ENCODE measurements at regions not wholly inside any gene's neighbourhood (a gene's known extent, or its start where the extent isn't known, plus 50 kb on each side); places are given as distances from the start of the nearest gene placed in this dataset.

DNA sequence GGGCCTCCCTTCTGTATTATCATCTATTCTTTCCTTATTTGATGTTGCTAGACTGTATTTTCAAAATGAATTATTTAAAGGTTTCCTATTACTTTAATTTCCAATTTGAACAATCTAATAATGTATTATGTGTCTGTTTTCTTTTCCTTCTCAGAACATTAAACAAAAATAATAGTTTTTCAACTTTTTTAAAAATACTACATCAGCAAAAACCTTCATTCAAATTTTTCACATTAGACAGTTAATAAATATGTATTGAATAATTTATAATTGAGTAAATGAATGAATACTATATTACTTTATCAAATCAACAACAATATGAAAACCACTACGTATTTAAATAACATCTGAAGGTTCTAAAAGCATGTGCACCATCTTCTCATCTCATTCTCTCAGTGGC is 644.1 kb upstream of the SEMA3D start:
- TF ChIP-seq, protein P1, sequence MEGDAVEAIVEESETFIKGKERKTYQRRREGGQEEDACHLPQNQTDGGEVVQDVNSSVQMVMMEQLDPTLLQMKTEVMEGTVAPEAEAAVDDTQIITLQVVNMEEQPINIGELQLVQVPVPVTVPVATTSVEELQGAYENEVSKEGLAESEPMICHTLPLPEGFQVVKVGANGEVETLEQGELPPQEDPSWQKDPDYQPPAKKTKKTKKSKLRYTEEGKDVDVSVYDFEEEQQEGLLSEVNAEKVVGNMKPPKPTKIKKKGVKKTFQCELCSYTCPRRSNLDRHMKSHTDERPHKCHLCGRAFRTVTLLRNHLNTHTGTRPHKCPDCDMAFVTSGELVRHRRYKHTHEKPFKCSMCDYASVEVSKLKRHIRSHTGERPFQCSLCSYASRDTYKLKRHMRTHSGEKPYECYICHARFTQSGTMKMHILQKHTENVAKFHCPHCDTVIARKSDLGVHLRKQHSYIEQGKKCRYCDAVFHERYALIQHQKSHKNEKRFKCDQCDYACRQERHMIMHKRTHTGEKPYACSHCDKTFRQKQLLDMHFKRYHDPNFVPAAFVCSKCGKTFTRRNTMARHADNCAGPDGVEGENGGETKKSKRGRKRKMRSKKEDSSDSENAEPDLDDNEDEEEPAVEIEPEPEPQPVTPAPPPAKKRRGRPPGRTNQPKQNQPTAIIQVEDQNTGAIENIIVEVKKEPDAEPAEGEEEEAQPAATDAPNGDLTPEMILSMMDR (IDR thresholded peaks at IDR 0.05; ENCODE audit: low read depth, low read length, missing control alignments): no peak
- no peak for DNase-seq (ENCODE audit: low read depth)
- no peak overlapping the region for H3K4me3 ChIP-seq (ENCODE audit: low read depth, low read length)
- in situ Hi-C loops (cut with HindIII; ENCODE audit: low sequenced_read_pairs): loop anchor here (25.0 kb wide), 1 partner anchor 769 kb away; no protein-coding TSS in a partner anchor

DNA sequence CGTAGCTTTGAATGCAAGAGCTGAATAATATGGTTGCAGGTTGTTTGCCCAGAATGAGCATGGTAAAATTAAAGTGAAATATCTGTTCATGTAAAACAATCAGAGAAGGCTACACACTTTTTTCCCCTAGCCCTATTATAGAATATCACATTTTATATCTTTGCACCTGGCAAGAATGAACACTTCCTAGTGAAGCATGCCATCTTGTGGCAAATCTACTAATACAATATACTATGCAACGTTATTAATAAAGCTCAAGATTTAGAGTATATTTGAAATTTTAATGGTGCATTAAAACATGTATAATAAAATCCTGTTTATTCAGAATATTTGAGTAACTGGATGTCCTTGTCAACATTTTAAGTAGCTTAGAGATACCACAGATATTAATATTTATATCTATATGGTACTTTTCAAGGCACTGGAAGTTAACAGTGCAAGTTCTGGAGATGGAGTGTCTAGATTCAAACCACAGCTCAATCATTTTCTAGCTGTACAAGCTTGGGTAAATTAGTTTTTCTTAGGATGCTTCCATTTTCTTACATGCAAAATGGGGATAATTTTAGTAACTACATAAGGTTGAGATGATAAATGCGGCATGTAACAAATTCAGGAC is 643.1 kb upstream of the SEMA3D start:
- peak; percentile 4 for DNase-seq (ENCODE audit: low read depth)
- no peak overlapping the region for H3K4me3 ChIP-seq (ENCODE audit: low read depth, low read length)
- TF ChIP-seq, protein P1 (IDR thresholded peaks at IDR 0.05; ENCODE audit: low read depth, low read length, missing control alignments): peak; percentile 21
- in situ Hi-C loops (cut with HindIII; ENCODE audit: low sequenced_read_pairs): loop anchor here (25.0 kb wide), 1 partner anchor 768 kb away; no protein-coding TSS in a partner anchor

DNA sequence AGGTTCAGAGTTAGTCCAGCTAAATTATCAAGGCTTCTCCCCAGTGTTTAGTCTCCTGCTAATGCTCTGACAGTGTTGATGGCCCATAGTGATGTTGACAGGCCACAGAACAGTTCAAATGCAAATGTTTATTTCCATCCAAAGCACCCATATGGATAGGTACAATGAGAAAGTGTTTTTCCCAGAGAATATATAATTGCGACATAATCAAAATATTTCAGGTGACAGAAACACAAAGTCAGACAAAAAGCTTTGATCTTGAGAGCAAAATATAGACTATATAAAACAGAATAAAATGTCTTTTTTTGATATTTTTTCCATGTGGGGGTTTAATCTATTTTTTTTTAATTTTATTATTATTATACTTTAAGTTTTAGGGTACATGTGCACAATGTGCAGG is 642.3 kb upstream of the SEMA3D start:
- no peak overlapping the region for H3K4me3 ChIP-seq (ENCODE audit: low read depth, low read length)
- DNase-seq (ENCODE audit: low read depth): no peak
- in situ Hi-C loops (cut with HindIII; ENCODE audit: low sequenced_read_pairs): loop anchor here (25.0 kb wide), 1 partner anchor 767 kb away; no protein-coding TSS in a partner anchor
- TF ChIP-seq, protein P1 (IDR thresholded peaks at IDR 0.05; ENCODE audit: low read depth, low read length, missing control alignments): no peak

DNA sequence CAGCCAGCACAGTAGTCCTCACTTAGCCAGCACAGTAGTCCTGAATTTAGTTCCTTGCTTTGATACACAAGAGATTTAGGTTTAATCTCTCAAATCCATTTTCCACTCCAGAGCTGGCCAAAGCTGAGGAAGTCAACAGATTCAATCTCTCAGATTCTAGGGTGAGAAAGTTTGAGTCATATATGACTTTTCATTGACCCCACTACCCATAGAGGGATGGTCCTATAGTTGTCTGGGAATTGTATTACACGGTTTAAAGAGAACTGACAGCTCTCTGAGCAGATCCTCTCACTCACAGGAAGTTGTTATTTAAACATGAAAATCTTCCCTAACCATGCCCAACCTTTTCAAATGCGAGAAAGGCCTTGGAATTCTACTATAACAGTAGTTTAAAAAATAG is 641.8 kb upstream of the SEMA3D start:
- no peak for DNase-seq (ENCODE audit: low read depth)
- H3K4me3 ChIP-seq (ENCODE audit: low read depth, low read length): no peak overlapping the region
- TF ChIP-seq, protein P1 (IDR thresholded peaks at IDR 0.05; ENCODE audit: low read depth, low read length, missing control alignments): no peak
- in situ Hi-C loops (cut with HindIII; ENCODE audit: low sequenced_read_pairs): loop anchor here (25.0 kb wide), 1 partner anchor 766 kb away; no protein-coding TSS in a partner anchor

DNA sequence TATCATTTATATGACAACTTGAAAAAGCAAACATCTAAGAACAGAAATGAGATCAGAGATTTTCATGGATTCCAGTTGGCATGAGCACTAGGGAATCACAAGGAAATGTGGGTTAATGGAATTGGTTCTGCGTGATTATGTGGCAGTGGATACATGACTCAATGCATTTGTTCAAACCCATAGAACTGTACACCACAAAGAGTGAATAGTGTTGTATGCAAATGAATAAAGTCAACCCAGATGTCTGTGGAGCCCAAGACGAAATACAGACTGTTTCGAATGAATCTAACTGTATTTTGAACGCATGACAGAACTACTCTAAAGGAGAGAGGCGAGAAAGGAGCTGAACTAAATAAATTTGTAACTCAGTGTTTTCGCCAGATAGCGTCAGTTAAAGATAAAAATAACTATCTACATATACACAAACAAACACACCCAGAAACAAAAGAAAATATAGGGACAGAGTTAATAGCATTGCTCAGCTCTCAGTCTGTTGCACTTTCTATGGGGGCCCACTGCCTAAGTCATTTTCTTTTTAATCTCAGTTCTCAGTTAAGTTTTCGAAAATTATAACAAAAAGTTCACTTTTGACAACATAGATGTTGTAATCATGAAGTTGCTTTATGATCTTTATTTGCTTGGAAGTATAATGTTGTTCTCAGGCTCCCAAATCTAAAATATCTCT is 636.7 kb upstream of the SEMA3D start:
- in situ Hi-C loops (cut with HindIII; ENCODE audit: low sequenced_read_pairs): no loop called here
- TF ChIP-seq, protein P1 (IDR thresholded peaks at IDR 0.05; ENCODE audit: low read depth, low read length, missing control alignments): no peak
- no peak for DNase-seq (ENCODE audit: low read depth)
- no peak overlapping the region for H3K4me3 ChIP-seq (ENCODE audit: low read depth, low read length)

DNA sequence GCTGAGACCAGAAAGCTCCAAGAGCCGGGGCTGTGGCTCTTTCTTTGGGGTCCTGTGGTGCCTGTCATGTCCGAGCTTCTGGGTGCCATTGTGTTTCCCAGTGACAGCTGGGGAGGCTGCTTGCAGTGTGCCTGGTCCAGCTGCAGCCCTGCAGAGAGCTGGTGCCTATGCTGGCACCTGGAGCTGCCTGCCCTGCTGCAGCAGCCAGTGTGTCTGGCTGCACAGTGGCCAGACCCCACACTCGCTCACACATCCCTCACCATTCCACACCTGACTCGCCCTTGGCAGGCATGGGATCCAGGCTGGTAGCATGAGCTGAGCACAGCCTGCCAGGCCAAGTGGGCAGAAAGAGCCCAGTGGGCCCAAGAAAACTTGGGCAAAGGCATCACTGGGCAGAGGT is 635.1 kb upstream of the SEMA3D start:
- in situ Hi-C loops (cut with HindIII; ENCODE audit: low sequenced_read_pairs): no loop called here
- DNase-seq (ENCODE audit: low read depth): no peak
- H3K4me3 ChIP-seq (ENCODE audit: low read depth, low read length): no peak overlapping the region
- TF ChIP-seq, protein P1 (IDR thresholded peaks at IDR 0.05; ENCODE audit: low read depth, low read length, missing control alignments): no peak
